Common myeloid progenitor, CD34-positive (primary cell): ENCODE measurements at regions not wholly inside any gene's neighbourhood (a gene's known extent, or its start where the extent isn't known, plus 50 kb on each side); places are given as distances from the start of the nearest gene placed in this dataset.

Source experiments
- CTCF ChIA-PET: fragments of 350-600 bp; sonication (Branson Sonifier 250); formaldehyde crosslinking; loops from one replicate; lab custom pipeline; 2021; ENCODE audit warnings: antibody characterized with exemption; lab: Charles Lee
- POLR2A ChIA-PET: fragments of 350-600 bp; sonication (Branson Sonifier 250); formaldehyde crosslinking; loops from one replicate; lab custom pipeline; 2021; ENCODE audit warnings: antibody characterized with exemption; lab: Charles Lee
- DNase-seq, 3 donors: peaks; one replicate each; pipeline versions ENCODE4 v3.0.0 to v3.0.0-alpha.2; 2013
- H3K27ac ChIP-seq, 2 experiments: 1 replicate in 1 of 2; 2 replicates in 1 of 2; pipeline ENCODE4 v1.7.0; 2013; ENCODE audit warnings: inconsistent platforms in 2 of 2, low read length in 2 of 2, mild to moderate bottlenecking in 2 of 2, low read depth in 1 of 2, moderate library complexity in 1 of 2; ENCODE audit not compliant: severe bottlenecking in 2 of 2, insufficient read depth in 1 of 2, poor library complexity in 1 of 2
- H3K27me3 ChIP-seq, 5 experiments: replicated peaks in 2 of 5; 1 replicate in 3 of 5; 2 replicates in 2 of 5; pipeline versions ENCODE4 v1.6.1 to v1.7.0; 2013; ENCODE audit warnings: low read length in 4 of 5, mild to moderate bottlenecking in 2 of 5, moderate library complexity in 2 of 5, inconsistent platforms in 1 of 5; ENCODE audit not compliant: insufficient read depth in 5 of 5, control insufficient read depth in 4 of 5
- H3K36me3 ChIP-seq, 4 experiments: 1 replicate in 2 of 4; 2 replicates in 2 of 4; pipeline versions ENCODE4 v1.6.1 to v1.7.0; 2013; ENCODE audit warnings: low read length in 3 of 4, control low read depth in 1 of 4, mild to moderate bottlenecking in 1 of 4; ENCODE audit not compliant: control insufficient read depth in 4 of 4, insufficient read depth in 4 of 4
- H3K4me1 ChIP-seq, 4 experiments: 1 replicate in 3 of 4; 2 replicates in 1 of 4; pipeline versions ENCODE4 v1.6.1 to v1.7.1; 2013; ENCODE audit warnings: low read length in 3 of 4, mild to moderate bottlenecking in 3 of 4, control low read depth in 1 of 4, inconsistent platforms in 1 of 4, moderate library complexity in 1 of 4; ENCODE audit not compliant: control insufficient read depth in 4 of 4, insufficient read depth in 4 of 4; ENCODE audit errors: control extremely low read depth in 1 of 4
- H3K4me3 ChIP-seq, 7 experiments: 1 replicate in 4 of 7; 2 replicates in 3 of 7; pipeline versions ENCODE4 v1.5.1 to v1.7.0; 2013; ENCODE audit warnings: mild to moderate bottlenecking in 7 of 7, low read length in 6 of 7, moderate library complexity in 6 of 7, inconsistent platforms in 2 of 7, low read depth in 2 of 7, control low read depth in 1 of 7; ENCODE audit not compliant: insufficient read depth in 4 of 7, control insufficient read depth in 1 of 7; ENCODE audit errors: extremely low read depth in 1 of 7
- H3K9me3 ChIP-seq, 5 experiments: 1 replicate in 4 of 5; 2 replicates in 1 of 5; pipeline versions ENCODE4 v1.6.1 to v1.7.1; 2013; ENCODE audit warnings: low read length in 4 of 5, mild to moderate bottlenecking in 2 of 5, inconsistent platforms in 1 of 5, low read depth in 1 of 5, moderate library complexity in 1 of 5; ENCODE audit not compliant: control insufficient read depth in 4 of 5, insufficient read depth in 2 of 5; ENCODE audit errors: control extremely low read depth in 1 of 5
- WGBS: methylation state at CpG from one replicate; pipeline ENCODE4 v1.1.5; 2013; ENCODE audit not compliant: insufficient coverage; 5-methylcytosine and 5-hydroxymethylcytosine counted together

GRCh38 chr13:50078231-50078894 is 63.1 kb downstream of the KCNRG start:
- Histone ChIP-seq H3K36me3 (no peaks in the 10 kb centered on the region), H3K27ac (peak overlapping the region; percentile 85 to 92), H3K4me3 (peak overlapping the region in 5 of 7 experiments; percentile 20 to 99 (median 74)), H3K4me1 (peaks cover 15 to 45% (median 25%) of the 10 kb centered on the region in 4 experiments), H3K9me3 (no peaks in the 10 kb centered on the region), H3K27me3 (no peaks in the 10 kb centered on the region)
- ChIA-PET POLR2A (interaction anchor here (0.9 to 8.3 kb wide), 2 partner anchors 47 to 82 kb away, joined by 3 to 80 read pairs; partner anchors contain the start of gene TRIM13), CTCF (interaction anchor here (0.7 to 11.6 kb wide), 7 partner anchors 10 to 835 kb away, joined by 3 to 112 read pairs (median 3); no protein-coding TSS in a partner anchor)
- no CpG with 5 or more reads among the region's 3 CpGs for whole genome bisulfite sequencing
- DNase-seq: no peak

GRCh38 chr13:50078895-50079654 is 63.8 kb downstream of the KCNRG start:
- peaks cover 0 to 3% (median 0%) of the 10 kb centered on the region in 4 experiments for H3K36me3 ChIP-seq
- peaks cover 18 to 52% (median 28%) of the 10 kb centered on the region in 4 experiments for H3K4me1 ChIP-seq
- peak overlapping the region in 6 of 7 experiments; percentile 26 to 99 (median 90) for H3K4me3 ChIP-seq
- no peaks in the 10 kb centered on the region for H3K9me3 ChIP-seq
- no CpG with 5 or more reads among the region's 10 CpGs for WGBS
- peak overlapping the region; percentile 85 to 92 for H3K27ac ChIP-seq
- peak in 1 of 3 donors; percentile 20 for DNase-seq
- ChIA-PET CTCF (interaction anchor here (0.6 to 11.6 kb wide), 12 partner anchors 9 to 835 kb away, joined by 3 to 112 read pairs (median 3); partner anchors contain the start of gene TRIM13), POLR2A (interaction anchor here (0.9 to 8.3 kb wide), 2 partner anchors 47 to 83 kb away, joined by 3 to 80 read pairs; partner anchors contain the start of gene TRIM13)
- no peaks in the 10 kb centered on the region for H3K27me3 ChIP-seq

GRCh38 chr13:50079655-50080202 is 64.5 kb downstream of the KCNRG start:
- no peaks in the 10 kb centered on the region for H3K27me3 ChIP-seq
- peak overlapping the region; percentile 85 to 92 for H3K27ac ChIP-seq
- peaks cover 0 to 3% (median 0%) of the 10 kb centered on the region in 4 experiments for H3K36me3 ChIP-seq
- no peak for DNase-seq
- H3K4me3 ChIP-seq: peak overlapping the region in 6 of 7 experiments; percentile 74 to 99 (median 95)
- WGBS: no CpG with 5 or more reads among the region's 12 CpGs
- ChIA-PET CTCF (interaction anchor here (0.6 to 11.6 kb wide), 11 partner anchors 9 to 832 kb away, joined by 3 to 112 read pairs (median 3); partner anchors contain the start of gene TRIM13), POLR2A (interaction anchor here (1.0 to 8.3 kb wide), 3 partner anchors 9 to 83 kb away, joined by 3 to 80 read pairs (median 27); partner anchors contain the start of gene TRIM13)
- no peaks in the 10 kb centered on the region for H3K9me3 ChIP-seq
- peaks cover 18 to 57% (median 32%) of the 10 kb centered on the region in 4 experiments for H3K4me1 ChIP-seq

DNA sequence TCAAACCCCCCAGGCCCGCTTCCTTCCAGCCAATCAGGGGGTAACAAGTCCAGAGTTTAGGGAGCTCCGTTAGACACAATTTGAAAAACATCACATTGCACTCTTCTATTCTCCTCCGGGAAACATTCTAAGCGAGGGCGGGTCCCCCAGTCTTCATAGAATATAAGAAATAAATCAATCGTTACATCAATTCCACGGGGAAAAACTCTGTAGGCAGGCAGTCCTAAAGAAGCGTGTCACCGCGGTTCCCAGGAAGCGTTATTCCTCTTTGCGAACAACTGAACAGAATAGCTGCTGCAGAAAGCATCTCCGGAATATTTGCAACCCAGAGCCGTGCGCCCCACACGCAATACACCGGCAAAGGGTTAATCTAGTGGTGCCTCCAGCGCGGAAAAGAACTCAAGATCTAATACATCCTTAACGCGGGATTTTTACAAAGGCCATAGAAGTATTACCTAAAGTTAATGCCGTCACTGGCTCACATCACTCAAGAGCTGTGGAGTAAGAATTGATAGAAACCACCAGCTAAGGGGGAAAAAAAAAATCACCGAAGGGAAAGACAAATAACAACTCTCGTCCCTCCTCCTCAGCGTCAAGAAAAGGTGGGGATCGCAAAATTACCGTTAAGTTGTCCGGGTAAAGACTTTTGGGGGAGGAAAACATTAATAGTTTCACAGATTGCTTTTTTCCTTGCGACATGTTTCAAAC is 65.1 kb downstream of the KCNRG start:
- peak overlapping the region; percentile 85 to 92 for H3K27ac ChIP-seq
- H3K4me1 ChIP-seq: peaks cover 20 to 57% (median 34%) of the 10 kb centered on the region in 4 experiments
- ChIA-PET POLR2A (interaction anchor here (0.6 to 8.3 kb wide), 5 partner anchors 10 to 450 kb away, joined by 3 to 80 read pairs (median 5); partner anchors contain the start of gene TRIM13), CTCF (interaction anchor here (1.0 to 11.6 kb wide), 14 partner anchors 10 to 831 kb away, joined by 3 to 112 read pairs (median 4); partner anchors contain the start of gene TRIM13)
- DNase-seq: peak; percentile 31 to 64 (median 59)
- no peaks in the 10 kb centered on the region for H3K9me3 ChIP-seq
- H3K27me3 ChIP-seq: no peaks in the 10 kb centered on the region
- H3K4me3 ChIP-seq: peak overlapping the region; percentile 74 to 99 (median 96)
- WGBS: 1% methylated on average over 17 of the region's 29 CpGs
- H3K36me3 ChIP-seq: peaks cover 0 to 3% (median 0%) of the 10 kb centered on the region in 4 experiments

GRCh38 chr13:50080911-50081678 is 65.9 kb downstream of the KCNRG start:
- peak overlapping the region; percentile 74 to 99 (median 96) for H3K4me3 ChIP-seq

More at GRCh38 chr13:50080911-50081678, 65.9 kb downstream of the KCNRG start:
- H3K27me3 ChIP-seq: no peaks in the 10 kb centered on the region
- POLR2A ChIA-PET: interaction anchor here (0.6 to 8.3 kb wide), 6 partner anchors 10 to 834 kb away, joined by 3 to 80 read pairs (median 4); partner anchors contain the start of gene TRIM13
- peak; percentile 25 to 50 (median 33) for DNase-seq
- peak overlapping the region; percentile 85 to 92 for H3K27ac ChIP-seq
- peaks cover 17 to 54% (median 32%) of the 10 kb centered on the region in 4 experiments for H3K4me1 ChIP-seq
- H3K9me3 ChIP-seq: no peaks in the 10 kb centered on the region
- CTCF ChIA-PET: interaction anchor here (1.1 to 11.6 kb wide), 12 partner anchors 10 to 831 kb away, joined by 3 to 112 read pairs (median 4); partner anchors contain the start of gene TRIM13
- WGBS: 0% methylated on average over 43 of the region's 67 CpGs
- peaks cover 0 to 3% (median 0%) of the 10 kb centered on the region in 4 experiments for H3K36me3 ChIP-seq
